Nucleus accumbens (tissue), 56 donors: ENCODE measurements at regions not wholly inside any gene's neighbourhood (a gene's known extent, or its start where the extent isn't known, plus 50 kb on each side); places are given as distances from the start of the nearest gene placed in this dataset.

Source experiments
- DNase-seq, 56 donors: peaks; one replicate each; lab custom pipeline; 2025; lab: John Stamatoyannopoulos, UW

GRCh38 chr15:37823601-37824275, 110.7 kb upstream of the TMCO5A start:
- no peak for DNase-seq

GRCh38 chr15:37824717-37825382, 109.6 kb upstream of the TMCO5A start:
- DNase-seq, result no peak

GRCh38 chr15:37837276-37837675, 97.2 kb upstream of the TMCO5A start:
- no peak for DNase-seq

- no peak for DNase-seq
Measured at GRCh38 chr15:37847776-37848175, 86.7 kb upstream of the TMCO5A start.

GRCh38 chr15:37856109-37856508, 78.3 kb upstream of the TMCO5A start:
- no peak for DNase-seq

GRCh38 chr15:37860896-37861295, 73.5 kb upstream of the TMCO5A start:
- DNase-seq, result no peak

- no peak for DNase-seq
Measured at GRCh38 chr15:37865687-37866086, 68.8 kb upstream of the TMCO5A start.

GRCh38 chr15:37870711-37871110, 63.7 kb upstream of the TMCO5A start:
- no peak for DNase-seq

GRCh38 chr15:37872661-37873060, 61.8 kb upstream of the TMCO5A start:
- DNase-seq, result no peak

- DNase-seq, result no peak
Measured at GRCh38 chr15:37873336-37873735, 61.1 kb upstream of the TMCO5A start.

- DNase-seq, result no peak
Measured at GRCh38 chr15:37876900-37877299, 57.5 kb upstream of the TMCO5A start.

- DNase-seq, result no peak
Measured at GRCh38 chr15:37877851-37878741, 56.3 kb upstream of the TMCO5A start.

GRCh38 chr15:37880009-37880834, 54.2 kb upstream of the TMCO5A start:
- DNase-seq, result peak in 8 of 56 donors; percentile 1 to 54 (median 26)

GRCh38 chr15:37880835-37881153, 53.6 kb upstream of the TMCO5A start:
- DNase-seq, result no peak

- DNase-seq, result no peak
Measured at GRCh38 chr15:37881237-37882013, 53.0 kb upstream of the TMCO5A start.

GRCh38 chr15:37882640-37883039, 51.8 kb upstream of the TMCO5A start:
- no peak for DNase-seq
